ENCODE measurements at regions not wholly inside any gene's neighbourhood (a gene's known extent, or its start where the extent isn't known, plus 50 kb on each side); places are given as distances from the start of the nearest gene placed in this dataset.

DNA sequence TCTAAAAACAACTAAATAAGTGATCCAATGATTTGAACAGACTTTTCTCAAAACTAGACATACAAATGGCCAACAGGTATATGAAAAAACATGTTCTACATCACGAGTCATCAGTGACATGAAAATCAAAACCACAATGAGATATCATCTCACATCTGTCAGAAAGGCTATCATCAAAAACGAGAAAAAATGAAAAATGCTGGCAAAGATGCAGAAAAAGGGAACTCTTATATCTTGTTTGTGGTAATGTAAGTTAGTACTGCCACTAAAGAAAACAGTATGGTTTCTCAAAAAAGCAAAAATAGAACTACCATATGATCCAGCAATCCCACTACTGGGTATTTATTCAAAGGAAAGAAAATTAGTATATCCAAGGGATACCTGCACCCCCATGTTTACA is 152.9 kb upstream of the FOXN2 start:
- ATAC-seq, result no peak
- no peak overlapping the region for H3K9ac ChIP-seq (ENCODE audit: insufficient read depth, low read depth, low read length)
- no peaks in the 10 kb centered on the region for H3K79me2 ChIP-seq (ENCODE audit: insufficient read depth, low read length)
- H3K4me2 ChIP-seq (ENCODE audit: low read depth, low read length), result no peak overlapping the region
- BruUV-seq (replicated peaks), result no TSS peak
- POLR2A ChIA-PET, result no interaction called here
- intact Hi-C loops (cut with micrococcal nuclease; ENCODE audit: unreplicated experiment), result no loop called here
- H3K4me3 ChIP-seq (replicated peaks in 1 of 3; ENCODE audit: insufficient read depth in 1 of 3, low read depth in 2 of 3, low read length in 3 of 3), result no peak overlapping the region
- no peak overlapping the region for H2AFZ ChIP-seq (ENCODE audit: low read length)
- no peak overlapping the region for H3K27ac ChIP-seq (ENCODE audit: extremely low read length, insufficient read depth, low read length)
- peaks cover 11% of the 10 kb centered on the region for H3K4me1 ChIP-seq (ENCODE audit: insufficient read depth, low read length)
- DNase-seq (ENCODE audit: low spot score), result no peak
- H3K27me3 ChIP-seq (ENCODE audit: control insufficient read depth in 1 of 2, insufficient read depth in 2 of 2, low read length in 2 of 2), result peaks cover 0 to 3% of the 10 kb centered on the region in 2 experiments; a peak in 1 of 5 replicates
- TF ChIP-seq SP140L (CRISPR knock-in tag; IDR thresholded peaks at IDR 0.05; ENCODE audit: borderline replicate concordance) (no peak), KLF13 (CRISPR knock-in tag; IDR thresholded peaks at IDR 0.05) (no peak), XBP1 (CRISPR knock-in tag; IDR thresholded peaks at IDR 0.05) (no peak), ZNF569 (CRISPR knock-in tag; IDR thresholded peaks at IDR 0.05; ENCODE audit: borderline replicate concordance) (no peak), ZFP36L2 (CRISPR knock-in tag; IDR thresholded peaks at IDR 0.05) (no peak), REL (CRISPR knock-in tag; conservative IDR thresholded peaks at IDR 0.05) (no peak)
- TF ChIP-seq, protein P1, sequence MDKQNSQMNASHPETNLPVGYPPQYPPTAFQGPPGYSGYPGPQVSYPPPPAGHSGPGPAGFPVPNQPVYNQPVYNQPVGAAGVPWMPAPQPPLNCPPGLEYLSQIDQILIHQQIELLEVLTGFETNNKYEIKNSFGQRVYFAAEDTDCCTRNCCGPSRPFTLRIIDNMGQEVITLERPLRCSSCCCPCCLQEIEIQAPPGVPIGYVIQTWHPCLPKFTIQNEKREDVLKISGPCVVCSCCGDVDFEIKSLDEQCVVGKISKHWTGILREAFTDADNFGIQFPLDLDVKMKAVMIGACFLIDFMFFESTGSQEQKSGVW (CRISPR knock-in tag; IDR thresholded peaks at IDR 0.05; ENCODE audit: borderline replicate concordance), result no peak
- TF ChIP-seq, protein P2, sequence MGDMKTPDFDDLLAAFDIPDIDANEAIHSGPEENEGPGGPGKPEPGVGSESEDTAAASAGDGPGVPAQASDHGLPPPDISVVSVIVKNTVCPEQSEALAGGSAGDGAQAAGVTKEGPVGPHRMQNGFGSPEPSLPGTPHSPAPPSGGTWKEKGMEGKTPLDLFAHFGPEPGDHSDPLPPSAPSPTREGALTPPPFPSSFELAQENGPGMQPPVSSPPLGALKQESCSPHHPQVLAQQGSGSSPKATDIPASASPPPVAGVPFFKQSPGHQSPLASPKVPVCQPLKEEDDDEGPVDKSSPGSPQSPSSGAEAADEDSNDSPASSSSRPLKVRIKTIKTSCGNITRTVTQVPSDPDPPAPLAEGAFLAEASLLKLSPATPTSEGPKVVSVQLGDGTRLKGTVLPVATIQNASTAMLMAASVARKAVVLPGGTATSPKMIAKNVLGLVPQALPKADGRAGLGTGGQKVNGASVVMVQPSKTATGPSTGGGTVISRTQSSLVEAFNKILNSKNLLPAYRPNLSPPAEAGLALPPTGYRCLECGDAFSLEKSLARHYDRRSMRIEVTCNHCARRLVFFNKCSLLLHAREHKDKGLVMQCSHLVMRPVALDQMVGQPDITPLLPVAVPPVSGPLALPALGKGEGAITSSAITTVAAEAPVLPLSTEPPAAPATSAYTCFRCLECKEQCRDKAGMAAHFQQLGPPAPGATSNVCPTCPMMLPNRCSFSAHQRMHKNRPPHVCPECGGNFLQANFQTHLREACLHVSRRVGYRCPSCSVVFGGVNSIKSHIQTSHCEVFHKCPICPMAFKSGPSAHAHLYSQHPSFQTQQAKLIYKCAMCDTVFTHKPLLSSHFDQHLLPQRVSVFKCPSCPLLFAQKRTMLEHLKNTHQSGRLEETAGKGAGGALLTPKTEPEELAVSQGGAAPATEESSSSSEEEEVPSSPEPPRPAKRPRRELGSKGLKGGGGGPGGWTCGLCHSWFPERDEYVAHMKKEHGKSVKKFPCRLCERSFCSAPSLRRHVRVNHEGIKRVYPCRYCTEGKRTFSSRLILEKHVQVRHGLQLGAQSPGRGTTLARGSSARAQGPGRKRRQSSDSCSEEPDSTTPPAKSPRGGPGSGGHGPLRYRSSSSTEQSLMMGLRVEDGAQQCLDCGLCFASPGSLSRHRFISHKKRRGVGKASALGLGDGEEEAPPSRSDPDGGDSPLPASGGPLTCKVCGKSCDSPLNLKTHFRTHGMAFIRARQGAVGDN (CRISPR knock-in tag; IDR thresholded peaks at IDR 0.05), result no peak
- H3K36me3 ChIP-seq (replicated peaks in 1 of 2; ENCODE audit: control insufficient read depth in 1 of 2, insufficient read depth in 2 of 2, low read length in 2 of 2), result no peaks in the 10 kb centered on the region
- H4K20me1 ChIP-seq (ENCODE audit: insufficient read depth, low read length), result no peaks in the 10 kb centered on the region
- H3K9me3 ChIP-seq (ENCODE audit: low read length), result no peaks in the 10 kb centered on the region
- FAIRE-seq, result no peak
- WGBS (ENCODE audit: low lambda C conversion rate), result 0% methylated on average over 2 of the region's 2 CpGs
- in situ Hi-C loops (cut with HindIII; ENCODE audit: extremely low pct_ligation_motif_present, low pct_unique_long_range_greater_than_20kb), result no loop called here
- CTCF ChIA-PET (ENCODE audit: low intra/inter-chr PET ratio, low total read pairs), result no interaction called here
